IMR-90 (cell line): ENCODE measurements at regions not wholly inside any gene's neighbourhood (a gene's known extent, or its start where the extent isn't known, plus 50 kb on each side); places are given as distances from the start of the nearest gene placed in this dataset.

ENCODE experiments used
- ATAC-seq: fragments of 200-7000 bp; cut with Tn5 transposase; 2 replicates; pipeline ENCODE4 v1.9.1; 2020; ENCODE audit warnings: low read depth, mild to moderate bottlenecking, moderate library complexity
- BruUV-seq: library from RNA; stranded (reverse); fragments of 400-500 nt; replicated peaks from 2 replicates; lab custom pipeline; 2021; lab: Mats Ljungman, UMichigan
- CTCF ChIA-PET: fragments of 300-600 bp; formaldehyde crosslinking; extraction: SDS; loops from one replicate; lab custom pipeline; 2021; ENCODE audit warnings: antibody characterized with exemption; lab: Yijun Ruan, JAX
- POLR2A ChIA-PET: fragments of 300-600 bp; sonication (Branson Sonifier 250); formaldehyde crosslinking; loops from one replicate; lab custom pipeline; 2022; ENCODE audit warnings: antibody characterized with exemption; ENCODE audit not compliant: unreplicated experiment; lab: Charles Lee
- DNase-seq: peaks from one replicate; pipeline ENCODE4 v3.0.0; 2013
- H2AFZ ChIP-seq: replicated peaks from 2 replicates; pipeline ENCODE3; 2013; ENCODE audit warnings: low read length, mild to moderate bottlenecking; ENCODE audit not compliant: poor library complexity
- H2AK5ac ChIP-seq: 2 replicates; pipeline ENCODE4 v1.6.1; 2013; ENCODE audit warnings: low read depth, low read length, inconsistent platforms
- H2AK9ac ChIP-seq: replicated peaks from 2 replicates; pipeline ENCODE3; 2013; ENCODE audit warnings: mild to moderate bottlenecking, low read depth, low read length, moderate library complexity; ENCODE audit not compliant: poor library complexity
- H2BK120ac ChIP-seq: 2 replicates; pipeline ENCODE4 v1.6.1; 2013; ENCODE audit warnings: low read depth, low read length, inconsistent platforms
- H2BK15ac ChIP-seq: 3 replicates; pipeline ENCODE4 v1.6.1; 2013; ENCODE audit warnings: low read depth, low read length, inconsistent platforms
- H2BK20ac ChIP-seq: 2 replicates; pipeline ENCODE4 v1.6.1; 2013; ENCODE audit warnings: low read depth, mild to moderate bottlenecking, inconsistent platforms, low read length, moderate library complexity
- H2BK5ac ChIP-seq: 2 replicates; pipeline ENCODE4 v1.6.1; 2013; ENCODE audit warnings: mild to moderate bottlenecking, low read depth, low read length, inconsistent platforms; ENCODE audit not compliant: poor library complexity, severe bottlenecking
- H3K14ac ChIP-seq: replicated peaks from 2 replicates; pipeline ENCODE4 v1.6.1; 2013; ENCODE audit warnings: low read depth, low read length, inconsistent platforms
- H3K18ac ChIP-seq: 2 replicates; pipeline ENCODE4 v1.6.1; 2013; ENCODE audit warnings: low read depth, low read length, control low read depth
- H3K23ac ChIP-seq: 2 replicates; pipeline ENCODE4 v1.6.1; 2013; ENCODE audit warnings: low read depth, low read length, inconsistent platforms
- H3K27ac ChIP-seq: 2 replicates; pipeline ENCODE4 v1.5.1; 2013; ENCODE audit warnings: mild to moderate bottlenecking, control low read depth, low read length; ENCODE audit not compliant: insufficient read depth
- H3K27me3 ChIP-seq: 2 replicates; pipeline ENCODE4 v1.6.1; 2013; ENCODE audit warnings: low read length; ENCODE audit not compliant: control insufficient read depth, insufficient read depth
- H3K36me3 ChIP-seq: 2 replicates; pipeline ENCODE4 v1.6.1; 2013; ENCODE audit warnings: low read length, mixed read lengths; ENCODE audit not compliant: control insufficient read depth, insufficient read depth
- H3K4ac ChIP-seq: 2 replicates; pipeline ENCODE4 v1.6.1; 2013; ENCODE audit warnings: low read depth, low read length, inconsistent platforms
- H3K4me1 ChIP-seq: 2 replicates; pipeline ENCODE4 v1.6.1; 2013; ENCODE audit warnings: low read length, mixed read lengths; ENCODE audit not compliant: control insufficient read depth, insufficient read depth
- H3K4me2 ChIP-seq: 2 replicates; pipeline ENCODE4 v1.6.1; 2013; ENCODE audit warnings: low read depth, mild to moderate bottlenecking, control low read depth, low read length, moderate library complexity
- H3K4me3 ChIP-seq: 2 replicates; pipeline ENCODE4 v1.5.1; 2013; ENCODE audit warnings: low read depth, mild to moderate bottlenecking, control low read depth, low read length, moderate library complexity; ENCODE audit not compliant: insufficient read depth
- H3K56ac ChIP-seq: 2 replicates; pipeline ENCODE4 v1.6.1; 2013; ENCODE audit warnings: low read length, inconsistent platforms; ENCODE audit not compliant: insufficient read depth; ENCODE audit errors: extremely low read depth
- H3K79me1 ChIP-seq, 2 experiments: 2 replicates each; pipeline ENCODE4 v1.6.1; 2013; ENCODE audit warnings: low read length in 2 of 2, inconsistent platforms in 1 of 2, low read depth in 1 of 2
- H3K9ac ChIP-seq: 2 replicates; pipeline ENCODE4 v1.6.1; 2013; ENCODE audit warnings: low read depth, low read length, control low read depth
- H3K9me1 ChIP-seq: 2 replicates; pipeline ENCODE4 v1.6.1; 2013; ENCODE audit warnings: low read length, inconsistent platforms; ENCODE audit not compliant: insufficient read depth
- H3K9me3 ChIP-seq: 2 replicates; pipeline ENCODE4 v1.6.1; 2013; ENCODE audit warnings: low read length; ENCODE audit not compliant: control insufficient read depth, insufficient read depth
- H4K20me1 ChIP-seq: 2 replicates; pipeline ENCODE4 v1.6.1; 2013; ENCODE audit warnings: low read length, inconsistent platforms; ENCODE audit not compliant: insufficient read depth
- H4K5ac ChIP-seq: 2 replicates; pipeline ENCODE4 v1.6.1; 2013; ENCODE audit warnings: mild to moderate bottlenecking, low read depth, low read length, control low read depth
- H4K8ac ChIP-seq, 2 experiments: 2 replicates each; pipeline ENCODE4 v1.6.1; 2013; ENCODE audit warnings: low read depth in 2 of 2, low read length in 2 of 2, control low read depth in 1 of 2, inconsistent platforms in 1 of 2
- H4K91ac ChIP-seq: 2 replicates; pipeline ENCODE4 v1.6.1; 2013; ENCODE audit warnings: low read depth, low read length, inconsistent platforms; ENCODE audit not compliant: insufficient read depth
- BHLHE40 ChIP-seq: fragments of 150-350 bp; IDR thresholded peaks from 2 replicates; pipeline ENCODE4 v1.6.1; 2016; ENCODE audit warnings: mild to moderate bottlenecking, low read depth, low read length
- CEBPB ChIP-seq: IDR thresholded peaks from 2 replicates; pipeline ENCODE4 v1.6.1; 2012; ENCODE audit warnings: low read depth, low read length, improper control_type of control experiment
- CHD1 ChIP-seq: IDR thresholded peaks from 2 replicates; pipeline ENCODE4 v1.6.1; 2012; ENCODE audit warnings: low read depth, low read length, improper control_type of control experiment
- MAFK ChIP-seq: IDR thresholded peaks from 2 replicates; pipeline ENCODE4 v1.6.1; 2012; ENCODE audit warnings: low read depth, low read length, improper control_type of control experiment
- MAZ ChIP-seq: IDR thresholded peaks from 2 replicates; pipeline ENCODE4 v1.6.1; 2012; ENCODE audit warnings: low read depth, mild to moderate bottlenecking, low read length, improper control_type of control experiment, moderate library complexity, borderline replicate concordance
- NFE2L2 ChIP-seq: fragments of 150-350 bp; IDR thresholded peaks from 2 replicates; pipeline ENCODE4 v1.6.1; 2016; ENCODE audit warnings: low read depth, mild to moderate bottlenecking, low read length
- POLR2A ChIP-seq: IDR thresholded peaks from 2 replicates; pipeline ENCODE4 v1.6.1; 2012; ENCODE audit warnings: mild to moderate bottlenecking, low read depth, low read length
- RAD21 ChIP-seq: IDR thresholded peaks from 2 replicates; pipeline ENCODE4 v1.6.1; 2012; ENCODE audit warnings: low read length, improper control_type of control experiment
- RFX5 ChIP-seq: IDR thresholded peaks from 2 replicates; pipeline ENCODE4 v1.8.0; 2012; ENCODE audit warnings: low read depth, mild to moderate bottlenecking, low read length, moderate library complexity
- SMC3 ChIP-seq: fragments of 150-350 bp; IDR thresholded peaks from 2 replicates; pipeline ENCODE4 v1.6.1; 2016; ENCODE audit warnings: low read depth, mild to moderate bottlenecking, antibody characterized with exemption, low read length, moderate library complexity
- WGBS, 2 experiments: methylation state at CpG; one replicate each; pipeline versions ENCODE4 v1.1.5 to v1.1.7; 2013; ENCODE audit warnings: missing lambda C conversion rate in 2 of 2; ENCODE audit not compliant: insufficient read length in 1 of 2; ENCODE audit errors: extremely low coverage in 2 of 2; 5-methylcytosine and 5-hydroxymethylcytosine counted together
- dilution Hi-C: fragments of 300-500 bp; cut with HindIII; formaldehyde crosslinking; loops from one replicate; pipeline ENCODE4 v1.14.3; 2018; ENCODE audit warnings: low sequenced_read_pairs; ENCODE audit not compliant: unreplicated experiment
- in situ Hi-C: fragments of 300-500 bp; cut with MboI; formaldehyde crosslinking; loops from 3 replicates; pipeline ENCODE4 v1.14.3; 2019; ENCODE audit warnings: low sequenced_read_pairs, inconsistent platforms, mixed read lengths
- intact Hi-C: fragments of 100-400 bp; cut with micrococcal nuclease; formaldehyde crosslinking; loops from 2 replicates; pipeline ENCODE4 v1.10.0; 2022
- TF ChIP-seq, protein P1 (sequence below): conservative IDR thresholded peaks from 2 replicates; pipeline ENCODE4 v1.5.1; 2012; ENCODE audit warnings: mild to moderate bottlenecking, low read depth, low read length, improper control_type of control experiment
- TF ChIP-seq, protein P2 (sequence below): fragments of 150-350 bp; IDR thresholded peaks from 2 replicates; pipeline ENCODE4 v1.6.1; 2016; ENCODE audit warnings: low read depth, mild to moderate bottlenecking, low read length, moderate library complexity, borderline replicate concordance
- TF ChIP-seq, protein P3 (sequence below): fragments of 150-350 bp; IDR thresholded peaks from 2 replicates; pipeline ENCODE4 v1.6.1; 2017; ENCODE audit warnings: mild to moderate bottlenecking, antibody characterized with exemption, low read length, low read depth

GRCh38 chr4:67080046-67080557, 465.2 kb downstream of the CENPC start:
- Histone ChIP-seq H3K18ac (no peak overlapping the region), H3K27ac (no peak overlapping the region), H3K4me3 (no peak overlapping the region), H2AK9ac (no peak overlapping the region), H3K9me1 (no peaks in the 10 kb centered on the region), H3K56ac (no peak overlapping the region), H3K79me1 (no peaks in the 10 kb centered on the region), H3K9me3 (0 out of 2 replicates have a peak, but pooled peaks cover 1% of the 10 kb centered on the region), H3K9ac (no peak overlapping the region), H2AK5ac (no peak overlapping the region), H4K20me1 (no peaks in the 10 kb centered on the region), H3K23ac (no peak overlapping the region), H2BK20ac (no peak overlapping the region), H4K91ac (no peak overlapping the region), H3K27me3 (no peaks in the 10 kb centered on the region), H4K5ac (no peak overlapping the region), H4K8ac (no peak overlapping the region), H2BK15ac (no peak overlapping the region), H2AFZ (no peak overlapping the region), H3K36me3 (no peaks in the 10 kb centered on the region), H3K14ac (no peak overlapping the region), H2BK5ac (no peak overlapping the region), H3K4ac (no peak overlapping the region), H2BK120ac (no peak overlapping the region), H3K4me2 (no peak overlapping the region), H3K4me1 (no peaks in the 10 kb centered on the region)
- dilution Hi-C loops = no loop called here
- TF ChIP-seq MAZ (no peak), MAFK (no peak), RAD21 (no peak), BHLHE40 (no peak), NFE2L2 (no peak), CEBPB (no peak), CHD1 (no peak), SMC3 (no peak), POLR2A (no peak), RFX5 (no peak)
- TF ChIP-seq, protein P1, sequence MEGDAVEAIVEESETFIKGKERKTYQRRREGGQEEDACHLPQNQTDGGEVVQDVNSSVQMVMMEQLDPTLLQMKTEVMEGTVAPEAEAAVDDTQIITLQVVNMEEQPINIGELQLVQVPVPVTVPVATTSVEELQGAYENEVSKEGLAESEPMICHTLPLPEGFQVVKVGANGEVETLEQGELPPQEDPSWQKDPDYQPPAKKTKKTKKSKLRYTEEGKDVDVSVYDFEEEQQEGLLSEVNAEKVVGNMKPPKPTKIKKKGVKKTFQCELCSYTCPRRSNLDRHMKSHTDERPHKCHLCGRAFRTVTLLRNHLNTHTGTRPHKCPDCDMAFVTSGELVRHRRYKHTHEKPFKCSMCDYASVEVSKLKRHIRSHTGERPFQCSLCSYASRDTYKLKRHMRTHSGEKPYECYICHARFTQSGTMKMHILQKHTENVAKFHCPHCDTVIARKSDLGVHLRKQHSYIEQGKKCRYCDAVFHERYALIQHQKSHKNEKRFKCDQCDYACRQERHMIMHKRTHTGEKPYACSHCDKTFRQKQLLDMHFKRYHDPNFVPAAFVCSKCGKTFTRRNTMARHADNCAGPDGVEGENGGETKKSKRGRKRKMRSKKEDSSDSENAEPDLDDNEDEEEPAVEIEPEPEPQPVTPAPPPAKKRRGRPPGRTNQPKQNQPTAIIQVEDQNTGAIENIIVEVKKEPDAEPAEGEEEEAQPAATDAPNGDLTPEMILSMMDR = no peak
- TF ChIP-seq, protein P2, sequence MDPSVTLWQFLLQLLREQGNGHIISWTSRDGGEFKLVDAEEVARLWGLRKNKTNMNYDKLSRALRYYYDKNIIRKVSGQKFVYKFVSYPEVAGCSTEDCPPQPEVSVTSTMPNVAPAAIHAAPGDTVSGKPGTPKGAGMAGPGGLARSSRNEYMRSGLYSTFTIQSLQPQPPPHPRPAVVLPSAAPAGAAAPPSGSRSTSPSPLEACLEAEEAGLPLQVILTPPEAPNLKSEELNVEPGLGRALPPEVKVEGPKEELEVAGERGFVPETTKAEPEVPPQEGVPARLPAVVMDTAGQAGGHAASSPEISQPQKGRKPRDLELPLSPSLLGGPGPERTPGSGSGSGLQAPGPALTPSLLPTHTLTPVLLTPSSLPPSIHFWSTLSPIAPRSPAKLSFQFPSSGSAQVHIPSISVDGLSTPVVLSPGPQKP = no peak
- TF ChIP-seq, protein P3, sequence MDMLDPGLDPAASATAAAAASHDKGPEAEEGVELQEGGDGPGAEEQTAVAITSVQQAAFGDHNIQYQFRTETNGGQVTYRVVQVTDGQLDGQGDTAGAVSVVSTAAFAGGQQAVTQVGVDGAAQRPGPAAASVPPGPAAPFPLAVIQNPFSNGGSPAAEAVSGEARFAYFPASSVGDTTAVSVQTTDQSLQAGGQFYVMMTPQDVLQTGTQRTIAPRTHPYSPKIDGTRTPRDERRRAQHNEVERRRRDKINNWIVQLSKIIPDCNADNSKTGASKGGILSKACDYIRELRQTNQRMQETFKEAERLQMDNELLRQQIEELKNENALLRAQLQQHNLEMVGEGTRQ = no peak
- CTCF ChIA-PET = no interaction called here
- DNase-seq (no peak), ATAC-seq (no peak)
- POLR2A ChIA-PET = no interaction called here
- no CpG with 5 or more reads among the region's 2 CpGs for WGBS, 2 experiments
- in situ Hi-C loops = no loop called here
- no TSS peak for BruUV-seq
- intact Hi-C loops = no loop called here
